Endothelial cell of umbilical vein (primary cell): ENCODE measurements at regions not wholly inside any gene's neighbourhood (a gene's known extent, or its start where the extent isn't known, plus 50 kb on each side); places are given as distances from the start of the nearest gene placed in this dataset.

ENCODE experiments used
- EZH2 ChIP-seq: IDR thresholded peaks from 2 replicates; pipeline ENCODE4 v1.6.1; 2012; ENCODE audit warnings: borderline replicate concordance, low read depth, mild to moderate bottlenecking, moderate library complexity, low read length, inconsistent platforms; ENCODE audit not compliant: severe bottlenecking
- FOS ChIP-seq: IDR thresholded peaks from 2 replicates; pipeline ENCODE4 v1.6.1; 2011; ENCODE audit warnings: mild to moderate bottlenecking, low read length, moderate library complexity, borderline replicate concordance; ENCODE audit not compliant: insufficient read depth
- POLR2A ChIP-seq: IDR thresholded peaks from 2 replicates; pipeline ENCODE4 v1.6.1; 2012; ENCODE audit warnings: low read depth, mild to moderate bottlenecking, control low read depth, low read length
- POLR2AphosphoS5 ChIP-seq: IDR thresholded peaks from 2 replicates; pipeline ENCODE4 v1.6.1; 2012; ENCODE audit warnings: low read depth, mild to moderate bottlenecking, control low read depth, low read length, moderate library complexity; ENCODE audit not compliant: insufficient read depth
- TF ChIP-seq, protein P1 (sequence below), 2 donors: IDR thresholded peaks; 1 replicate in 1 of 2; 2 replicates in 1 of 2; pipeline ENCODE4 v1.5.1; 2011; ENCODE audit warnings: low read length in 2 of 2, mild to moderate bottlenecking in 2 of 2, moderate library complexity in 2 of 2, control low read depth in 1 of 2, inconsistent platforms in 1 of 2, low read depth in 1 of 2; ENCODE audit not compliant: insufficient read depth in 1 of 2; ENCODE audit errors: extremely low read depth in 1 of 2
- TF ChIP-seq, protein P2 (sequence below): IDR thresholded peaks from 2 replicates; pipeline ENCODE4 v1.6.1; 2011; ENCODE audit not compliant: insufficient read depth, insufficient read length

- TF ChIP-seq, protein P1, sequence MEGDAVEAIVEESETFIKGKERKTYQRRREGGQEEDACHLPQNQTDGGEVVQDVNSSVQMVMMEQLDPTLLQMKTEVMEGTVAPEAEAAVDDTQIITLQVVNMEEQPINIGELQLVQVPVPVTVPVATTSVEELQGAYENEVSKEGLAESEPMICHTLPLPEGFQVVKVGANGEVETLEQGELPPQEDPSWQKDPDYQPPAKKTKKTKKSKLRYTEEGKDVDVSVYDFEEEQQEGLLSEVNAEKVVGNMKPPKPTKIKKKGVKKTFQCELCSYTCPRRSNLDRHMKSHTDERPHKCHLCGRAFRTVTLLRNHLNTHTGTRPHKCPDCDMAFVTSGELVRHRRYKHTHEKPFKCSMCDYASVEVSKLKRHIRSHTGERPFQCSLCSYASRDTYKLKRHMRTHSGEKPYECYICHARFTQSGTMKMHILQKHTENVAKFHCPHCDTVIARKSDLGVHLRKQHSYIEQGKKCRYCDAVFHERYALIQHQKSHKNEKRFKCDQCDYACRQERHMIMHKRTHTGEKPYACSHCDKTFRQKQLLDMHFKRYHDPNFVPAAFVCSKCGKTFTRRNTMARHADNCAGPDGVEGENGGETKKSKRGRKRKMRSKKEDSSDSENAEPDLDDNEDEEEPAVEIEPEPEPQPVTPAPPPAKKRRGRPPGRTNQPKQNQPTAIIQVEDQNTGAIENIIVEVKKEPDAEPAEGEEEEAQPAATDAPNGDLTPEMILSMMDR (IDR thresholded peaks at IDR 0.05; ENCODE audit: extremely low read depth in 1 of 2, insufficient read depth in 1 of 2, low read depth in 1 of 2, low read length in 2 of 2): no peak
- no peak for TF ChIP-seq POLR2A
- TF ChIP-seq POLR2AphosphoS5: no peak
- TF ChIP-seq EZH2: no peak
- TF ChIP-seq, protein P2, sequence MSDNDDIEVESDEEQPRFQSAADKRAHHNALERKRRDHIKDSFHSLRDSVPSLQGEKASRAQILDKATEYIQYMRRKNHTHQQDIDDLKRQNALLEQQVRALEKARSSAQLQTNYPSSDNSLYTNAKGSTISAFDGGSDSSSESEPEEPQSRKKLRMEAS: no peak
- no peak for TF ChIP-seq FOS
Observed at GRCh38 chr12:61701471-61701870, 558.7 kb upstream of the USP15 start.
